GM13977 (cell line): ENCODE measurements at regions not wholly inside any gene's neighbourhood (a gene's known extent, or its start where the extent isn't known, plus 50 kb on each side); places are given as distances from the start of the nearest gene placed in this dataset.

Experiments
- DNase-seq: peaks from one replicate; pipeline ENCODE4 v3.0.0; 2012; ENCODE audit warnings: low spot score
- in situ Hi-C: fragments of 300-500 bp; cut with MboI; formaldehyde crosslinking; loops from one replicate; pipeline ENCODE4 v1.12.0; 2022; ENCODE audit warnings: low sequenced_read_pairs, low pct_unique_long_range_greater_than_20kb, mixed read lengths, inconsistent platforms; ENCODE audit not compliant: unreplicated experiment
- TF ChIP-seq, protein P1 (sequence below): IDR thresholded peaks from 2 replicates; pipeline ENCODE4 v1.5.1; 2012; ENCODE audit warnings: mild to moderate bottlenecking, control low read depth; ENCODE audit not compliant: insufficient read depth; ENCODE audit errors: extremely low read depth, missing control alignments

DNA sequence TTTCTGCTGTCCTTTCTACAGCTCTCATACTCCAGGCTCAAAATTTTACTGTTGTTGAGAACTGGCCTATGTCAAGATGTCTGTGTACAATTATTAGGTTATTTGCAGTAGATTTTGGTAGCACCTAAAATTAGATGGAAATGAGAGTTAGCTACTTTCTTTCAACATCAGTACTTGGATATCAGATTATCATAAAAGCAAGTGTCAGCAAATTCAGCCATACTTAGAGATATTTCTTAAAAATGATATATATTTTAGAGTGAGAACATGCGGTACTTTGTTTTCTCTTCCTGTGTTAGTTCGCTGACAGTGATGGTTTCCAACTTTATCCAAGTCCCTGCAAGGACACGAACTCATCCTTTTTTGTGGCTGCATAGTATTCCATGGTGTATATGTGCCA lies 351.8 kb upstream of the LRRC7 start:
- in situ Hi-C loops, result no loop called here
- TF ChIP-seq, protein P1, sequence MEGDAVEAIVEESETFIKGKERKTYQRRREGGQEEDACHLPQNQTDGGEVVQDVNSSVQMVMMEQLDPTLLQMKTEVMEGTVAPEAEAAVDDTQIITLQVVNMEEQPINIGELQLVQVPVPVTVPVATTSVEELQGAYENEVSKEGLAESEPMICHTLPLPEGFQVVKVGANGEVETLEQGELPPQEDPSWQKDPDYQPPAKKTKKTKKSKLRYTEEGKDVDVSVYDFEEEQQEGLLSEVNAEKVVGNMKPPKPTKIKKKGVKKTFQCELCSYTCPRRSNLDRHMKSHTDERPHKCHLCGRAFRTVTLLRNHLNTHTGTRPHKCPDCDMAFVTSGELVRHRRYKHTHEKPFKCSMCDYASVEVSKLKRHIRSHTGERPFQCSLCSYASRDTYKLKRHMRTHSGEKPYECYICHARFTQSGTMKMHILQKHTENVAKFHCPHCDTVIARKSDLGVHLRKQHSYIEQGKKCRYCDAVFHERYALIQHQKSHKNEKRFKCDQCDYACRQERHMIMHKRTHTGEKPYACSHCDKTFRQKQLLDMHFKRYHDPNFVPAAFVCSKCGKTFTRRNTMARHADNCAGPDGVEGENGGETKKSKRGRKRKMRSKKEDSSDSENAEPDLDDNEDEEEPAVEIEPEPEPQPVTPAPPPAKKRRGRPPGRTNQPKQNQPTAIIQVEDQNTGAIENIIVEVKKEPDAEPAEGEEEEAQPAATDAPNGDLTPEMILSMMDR, result no peak
- no peak for DNase-seq

DNA sequence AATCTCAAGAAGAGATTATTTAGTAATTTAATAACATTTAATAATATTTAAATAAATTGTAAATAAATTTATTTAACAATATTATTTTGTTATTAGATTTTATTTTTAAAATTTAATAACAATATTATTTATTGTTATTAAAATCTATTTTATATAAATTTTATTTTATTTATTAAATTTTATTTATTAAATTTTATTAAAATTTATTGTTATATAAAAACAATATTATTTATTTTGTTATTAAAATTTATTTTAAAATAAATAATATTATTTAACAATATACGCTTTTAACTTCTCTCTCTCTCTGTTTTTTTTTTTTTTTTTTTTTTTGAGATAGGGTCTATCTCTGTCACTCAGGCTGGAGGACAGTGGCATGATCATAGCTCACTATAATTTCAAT lies 347.1 kb upstream of the LRRC7 start:
- DNase-seq, result no peak
- TF ChIP-seq, protein P1, result no peak
- in situ Hi-C loops, result no loop called here

DNA sequence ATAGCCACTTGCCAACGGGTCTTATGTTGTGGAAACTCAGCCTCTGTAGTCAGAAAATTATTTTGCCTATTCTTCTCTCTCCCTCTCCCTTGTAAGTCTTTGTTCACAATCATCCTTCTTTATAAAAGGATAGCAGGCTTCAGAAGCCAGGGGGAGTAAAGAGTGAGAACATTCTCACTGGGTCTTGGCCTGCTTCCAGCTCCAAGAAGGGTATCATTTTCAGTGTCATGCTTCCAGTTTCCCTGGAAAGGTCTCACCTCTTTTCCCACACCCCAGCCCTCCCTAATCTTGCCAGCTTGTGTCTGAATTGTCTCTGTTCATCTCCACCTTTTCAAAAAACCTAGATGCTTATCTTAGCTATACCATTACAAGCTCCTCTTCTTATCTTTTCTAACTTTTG lies 346.2 kb upstream of the LRRC7 start:
- DNase-seq, result no peak
- in situ Hi-C loops, result no loop called here
- TF ChIP-seq, protein P1, result no peak

DNA sequence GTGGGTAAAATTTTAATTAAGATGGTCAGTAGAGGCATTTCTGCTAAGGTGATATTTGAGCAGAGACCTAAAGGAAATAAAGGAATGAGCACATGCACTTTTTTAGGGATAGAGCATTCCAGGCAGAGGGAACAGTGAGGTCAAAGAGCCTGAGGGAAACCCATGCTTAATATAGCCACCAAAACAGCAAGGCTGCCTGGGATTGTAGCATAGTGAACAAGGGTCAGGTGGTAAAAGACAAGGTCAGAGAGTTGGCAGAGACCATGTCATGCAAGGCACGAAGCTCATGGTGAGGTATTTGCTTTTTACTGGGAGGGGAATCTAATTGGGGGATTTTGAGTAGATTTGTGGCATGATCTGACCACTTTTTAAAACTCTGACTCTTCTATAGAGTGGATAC lies 344.6 kb upstream of the LRRC7 start:
- in situ Hi-C loops, result no loop called here
- TF ChIP-seq, protein P1, result no peak
- no peak for DNase-seq

DNA sequence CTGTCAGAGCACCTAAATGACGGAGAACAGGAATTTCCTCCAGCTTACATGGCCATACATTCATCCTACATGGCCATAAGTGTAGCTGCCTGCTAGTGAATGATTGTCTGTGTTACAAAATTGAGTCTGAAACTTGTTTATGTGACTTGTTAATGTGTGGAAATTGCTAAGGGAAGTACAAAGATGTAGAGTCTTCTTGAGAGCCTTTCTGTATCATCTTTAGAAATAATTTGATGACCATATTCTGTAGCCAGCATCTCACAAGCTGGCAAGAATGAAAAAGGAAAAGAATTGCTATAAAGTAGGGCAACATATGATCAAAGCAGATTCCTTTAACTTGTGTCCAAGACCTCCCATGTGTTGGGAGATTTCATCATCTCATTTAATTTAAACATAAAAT lies 339.2 kb upstream of the LRRC7 start:
- TF ChIP-seq, protein P1, result no peak
- DNase-seq, result no peak
- in situ Hi-C loops, result no loop called here

DNA sequence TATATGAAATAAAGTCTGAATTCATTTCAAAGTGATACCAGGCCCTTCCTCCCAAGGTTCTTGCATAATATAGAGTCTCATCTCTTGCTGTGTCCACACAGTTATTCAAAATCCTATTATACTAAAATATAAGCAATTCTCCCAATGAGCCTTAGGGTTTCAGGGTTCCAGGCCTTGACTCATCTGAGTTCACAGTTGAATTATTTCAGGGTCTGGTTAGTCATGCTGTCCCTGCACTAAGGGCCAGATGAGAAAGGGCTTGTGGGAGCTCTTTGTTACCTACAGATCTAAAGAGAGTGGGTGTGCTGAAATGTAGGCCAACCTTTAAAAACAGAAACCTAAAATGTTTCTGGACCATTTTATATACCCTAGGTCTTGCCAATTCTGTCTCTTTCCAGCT lies 337.5 kb upstream of the LRRC7 start:
- DNase-seq, result no peak
- in situ Hi-C loops, result no loop called here
- TF ChIP-seq, protein P1, result no peak

DNA sequence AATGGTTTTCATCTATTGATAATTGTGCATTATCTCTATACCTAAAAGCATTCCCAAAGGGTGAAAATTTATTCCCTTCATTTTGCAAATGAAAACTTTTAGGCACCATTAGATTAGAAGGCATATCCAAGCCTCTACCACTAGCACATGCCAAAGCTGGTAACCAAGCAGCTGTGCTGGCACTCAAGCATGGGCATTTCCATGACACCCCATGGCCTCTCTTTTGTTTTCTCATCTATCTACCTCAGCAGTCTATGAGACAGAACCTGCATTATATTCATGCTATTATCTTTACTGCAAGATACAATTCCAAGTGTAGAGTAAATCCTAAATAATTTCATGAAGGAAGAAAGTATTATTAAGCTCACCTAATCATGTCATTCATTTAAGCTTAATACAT lies 334.3 kb upstream of the LRRC7 start:
- TF ChIP-seq, protein P1, result no peak
- no peak for DNase-seq
- in situ Hi-C loops, result no loop called here
